ENCODE measurements at regions not wholly inside any gene's neighbourhood (a gene's known extent, or its start where the extent isn't known, plus 50 kb on each side); places are given as distances from the start of the nearest gene placed in this dataset.

DNA sequence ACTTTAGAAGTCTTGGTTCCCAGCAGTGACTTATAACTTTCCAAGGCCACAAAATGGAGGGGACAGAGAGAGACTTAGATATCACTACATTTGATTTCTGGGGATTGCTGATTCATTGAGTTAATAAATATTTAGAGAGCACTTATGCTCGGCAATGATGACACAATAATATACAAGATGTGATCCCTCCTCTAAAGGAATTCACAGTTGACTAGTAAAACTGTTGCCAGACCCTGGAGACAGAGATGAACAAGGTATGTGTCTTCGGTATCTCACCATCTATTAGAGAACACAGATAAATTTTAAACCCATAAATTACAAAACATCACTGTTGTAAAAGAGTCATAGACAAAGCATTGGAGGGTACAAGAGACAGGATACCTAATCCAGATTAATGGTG lies 437.5 kb downstream of the FOXO1 start:
- intact Hi-C loops (cut with DNase I) = no loop called here
- no peak for DNase-seq

DNA sequence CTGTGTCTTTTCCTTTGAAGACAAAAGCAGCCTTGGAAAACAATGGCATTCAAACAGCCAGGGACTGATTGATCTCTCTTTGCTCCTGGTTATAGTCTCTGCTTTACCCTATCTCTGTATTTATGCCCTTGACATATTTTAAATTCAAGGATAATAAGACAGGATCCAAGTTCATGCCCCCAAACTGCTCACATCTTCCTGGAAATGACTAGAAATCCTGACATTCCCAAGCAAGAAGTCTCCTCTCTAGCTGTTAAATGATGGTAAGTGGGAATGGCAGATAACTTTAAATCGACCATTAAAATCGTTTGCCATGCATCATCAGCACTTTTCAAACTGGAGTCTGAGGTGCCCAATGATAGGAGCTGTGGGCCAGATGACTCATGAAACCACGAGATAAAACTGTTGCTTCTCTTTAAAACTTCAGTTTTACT lies 435.6 kb downstream of the FOXO1 start:
- intact Hi-C loops (cut with DNase I) = no loop called here
- DNase-seq = no peak

DNA sequence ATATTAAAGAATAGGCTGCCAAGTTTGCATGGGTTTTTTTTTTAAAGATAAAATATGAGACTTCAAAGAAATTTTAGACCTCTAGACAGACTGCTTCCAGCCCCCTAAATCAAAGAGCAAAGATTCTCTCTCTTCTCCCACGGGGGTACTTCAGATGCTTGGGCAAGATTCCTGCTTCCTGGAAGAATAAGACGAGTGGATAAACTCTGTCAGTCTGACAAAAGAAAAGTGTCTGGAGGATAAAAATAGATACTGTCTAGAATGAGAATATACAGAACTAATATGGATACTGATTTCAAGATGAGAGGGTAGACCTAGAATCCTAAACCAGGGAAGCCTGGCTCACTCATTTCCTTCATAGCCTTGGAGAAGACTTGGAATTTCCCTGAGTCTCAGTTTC lies 435.1 kb downstream of the FOXO1 start:
- intact Hi-C loops (cut with DNase I) = no loop called here

GRCh38 chr13:40231751-40232150 lies 434.7 kb downstream of the FOXO1 start:
- intact Hi-C loops (cut with DNase I) = no loop called here
- DNase-seq = no peak

More for the DNA sequence above, 435.1 kb downstream of the FOXO1 start:
- no peak for DNase-seq

DNA sequence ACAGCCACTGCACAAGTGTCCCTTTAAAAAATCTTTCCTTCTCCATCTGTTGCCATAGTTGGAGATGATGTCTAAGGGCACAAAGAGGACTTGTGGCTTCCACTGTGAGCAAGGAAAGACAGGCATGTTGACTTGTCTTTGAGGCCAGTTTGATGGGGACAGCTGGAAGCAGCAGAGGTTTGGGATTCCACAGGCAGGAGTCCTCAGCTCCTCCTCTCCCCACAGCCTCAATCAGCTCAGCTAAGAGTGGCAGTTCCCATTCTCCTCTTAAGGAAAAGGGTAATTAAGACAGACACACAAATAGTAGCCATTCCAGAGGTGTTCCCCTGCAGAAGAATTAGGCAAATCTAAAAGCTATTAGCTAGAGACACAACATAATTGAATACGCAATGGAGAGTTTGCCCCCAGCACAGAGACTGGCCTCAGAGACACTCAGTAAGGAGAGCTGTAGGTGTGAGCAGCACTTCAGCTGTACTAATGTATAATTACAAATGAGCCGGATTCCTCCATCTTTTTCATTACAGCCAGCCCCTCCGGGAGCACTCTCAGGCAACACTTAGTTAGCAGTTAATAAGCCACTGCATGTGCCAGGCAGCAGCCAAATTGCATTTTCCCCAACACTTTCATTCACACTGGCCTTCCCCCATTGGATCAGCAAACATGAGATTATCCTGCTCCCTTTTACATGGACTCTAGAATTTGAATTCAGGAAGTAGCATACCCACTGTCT lies 434.0 kb downstream of the FOXO1 start:
- DNase-seq = no peak
- intact Hi-C loops (cut with DNase I) = no loop called here

DNA sequence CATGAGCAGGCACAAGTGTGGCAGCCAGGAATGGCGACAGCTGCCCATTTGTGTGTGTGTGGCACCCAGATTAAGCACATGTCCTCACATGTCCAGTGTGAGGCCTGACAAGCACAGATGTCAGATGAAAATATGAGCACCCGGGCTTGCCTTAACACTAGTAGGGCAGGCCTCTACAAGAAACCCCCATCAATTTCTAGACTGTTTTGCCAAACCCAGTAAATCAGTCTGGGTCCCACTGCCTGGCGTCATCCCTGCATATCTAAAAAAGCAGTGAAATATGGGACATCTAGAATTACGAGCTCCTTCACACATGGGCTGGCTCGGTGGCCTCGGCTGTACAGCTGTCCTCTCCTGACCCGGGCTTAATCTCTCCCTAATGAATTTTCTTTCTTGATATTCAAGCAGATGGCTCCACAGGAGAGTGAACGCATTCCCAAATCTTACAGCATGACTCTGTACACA lies 432.7 kb downstream of the FOXO1 start:
- DNase-seq = no peak
- intact Hi-C loops (cut with DNase I) = no loop called here

DNA sequence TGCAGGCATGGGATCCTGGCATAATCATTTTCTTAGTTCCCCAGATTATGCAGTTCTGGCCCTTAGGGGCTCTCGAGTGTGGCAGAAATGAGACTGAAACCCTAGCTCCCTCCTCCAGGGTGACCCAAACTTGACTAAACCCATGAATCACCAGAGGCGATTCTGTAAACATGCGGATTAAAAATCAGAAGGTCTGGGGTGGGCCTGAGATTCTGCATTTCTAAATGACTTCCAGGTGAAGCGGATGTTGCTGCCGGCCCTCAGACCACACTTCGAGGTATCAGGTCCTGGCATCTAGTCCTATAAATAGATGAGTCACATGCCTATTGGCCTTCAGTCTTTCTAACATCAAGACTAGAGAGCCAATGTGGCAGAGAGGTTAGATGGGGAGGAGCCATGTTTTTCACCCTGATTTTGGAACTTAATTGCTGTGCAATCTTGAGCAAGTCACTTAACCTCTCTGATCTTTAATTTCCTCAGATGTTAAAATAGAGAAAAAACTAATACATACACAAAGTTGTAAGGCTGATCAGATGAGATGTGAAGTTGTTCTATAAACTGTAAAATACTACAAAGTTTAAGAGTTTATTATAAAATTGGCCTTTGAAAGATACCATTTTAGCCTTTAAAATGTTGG lies 431.2 kb downstream of the FOXO1 start:
- no peak for DNase-seq
- intact Hi-C loops (cut with DNase I) = no loop called here

- intact Hi-C loops (cut with DNase I) = no loop called here
- DNase-seq = no peak
These were observed 429.8 kb downstream of the FOXO1 start for GRCh38 chr13:40236566-40237168.

GRCh38 chr13:40238761-40239160 lies 427.7 kb downstream of the FOXO1 start:
- intact Hi-C loops (cut with DNase I) = no loop called here
- DNase-seq = no peak

DNA sequence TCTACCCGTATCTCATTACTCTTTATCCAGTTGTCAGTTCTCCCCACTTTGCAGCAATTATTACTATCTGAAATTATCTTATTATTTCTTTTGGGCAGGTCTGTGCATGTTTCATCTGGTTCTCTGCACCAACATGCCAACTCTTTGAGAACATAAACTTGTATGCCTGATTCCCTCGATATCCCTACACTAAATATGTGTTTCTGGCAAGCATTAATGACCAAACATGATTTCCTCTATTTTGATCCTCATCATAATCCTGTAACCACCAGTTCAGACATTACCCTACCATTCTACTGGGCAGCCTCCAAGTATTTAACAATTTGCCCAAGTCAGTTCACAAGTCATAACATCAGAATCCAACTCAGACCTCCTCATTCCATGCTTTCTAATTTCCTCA lies 426.1 kb downstream of the FOXO1 start:
- intact Hi-C loops (cut with DNase I) = no loop called here
- no peak for DNase-seq

GRCh38 chr13:40241125-40241798 lies 425.2 kb downstream of the FOXO1 start:
- intact Hi-C loops (cut with DNase I) = no loop called here

DNA sequence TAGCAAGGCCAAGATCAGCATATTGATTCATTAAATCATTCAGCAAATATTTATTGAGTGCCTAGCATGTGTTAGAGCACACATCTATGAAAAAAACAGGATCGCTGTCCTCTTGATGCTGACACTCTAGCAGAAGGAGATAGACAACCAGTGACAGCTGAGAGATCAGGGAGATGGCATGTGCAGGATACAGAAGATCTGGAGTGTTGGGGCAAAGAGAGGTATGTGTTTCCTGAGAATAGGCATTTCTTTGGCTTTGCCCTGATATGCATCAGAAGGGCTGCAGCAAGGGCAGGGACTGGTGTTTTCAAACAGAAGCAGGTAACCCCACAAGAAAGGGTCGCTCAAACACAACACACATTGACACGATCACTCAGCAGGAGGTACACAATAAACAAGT lies 423.4 kb downstream of the FOXO1 start:
- no peak for DNase-seq
- intact Hi-C loops (cut with DNase I) = no loop called here

More at GRCh38 chr13:40241125-40241798, 425.2 kb downstream of the FOXO1 start:
- no peak for DNase-seq

- DNase-seq = no peak
- intact Hi-C loops (cut with DNase I) = no loop called here
These were observed 422.5 kb downstream of the FOXO1 start for GRCh38 chr13:40243982-40244381.

DNA sequence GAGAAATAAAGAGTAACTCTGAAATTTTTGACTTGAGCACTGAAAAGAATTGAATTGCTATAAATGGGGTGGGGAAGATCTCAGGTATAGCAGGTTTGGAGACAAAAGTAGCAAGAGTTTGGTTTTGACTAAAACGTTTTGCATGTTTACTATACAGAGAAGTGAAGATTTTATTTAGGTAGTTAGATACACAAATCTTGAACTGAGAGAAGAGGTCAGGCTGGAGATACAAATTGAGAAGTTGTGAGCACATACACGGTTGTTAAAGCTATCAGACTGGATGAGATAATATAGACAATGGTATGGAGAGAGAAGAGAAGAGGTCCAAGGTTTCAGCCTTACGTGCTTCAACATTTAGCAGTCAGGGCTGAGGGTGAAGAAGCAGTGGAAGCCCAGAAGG lies 420.9 kb downstream of the FOXO1 start:
- no peak for DNase-seq
- intact Hi-C loops (cut with DNase I) = no loop called here

DNA sequence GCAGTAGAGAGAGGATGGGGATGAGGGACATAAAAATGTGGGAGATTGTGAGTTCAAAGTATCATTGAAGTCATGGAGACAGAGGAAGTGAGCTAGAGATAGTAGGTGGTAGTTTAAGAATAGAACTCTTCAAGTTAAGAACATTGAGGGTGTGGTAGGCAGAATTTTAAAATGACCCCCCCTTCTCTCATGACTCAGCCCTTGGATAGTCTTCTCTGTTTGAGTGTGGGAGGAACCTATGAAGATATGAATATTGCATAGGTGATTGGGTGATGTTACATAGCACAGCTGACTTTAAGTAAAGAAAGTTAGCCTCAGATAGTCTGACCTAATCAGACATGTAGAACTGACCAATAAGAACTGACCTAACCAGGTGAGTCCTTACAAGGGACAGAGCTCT lies 418.6 kb downstream of the FOXO1 start:
- intact Hi-C loops (cut with DNase I) = no loop called here
- DNase-seq = no peak

DNA sequence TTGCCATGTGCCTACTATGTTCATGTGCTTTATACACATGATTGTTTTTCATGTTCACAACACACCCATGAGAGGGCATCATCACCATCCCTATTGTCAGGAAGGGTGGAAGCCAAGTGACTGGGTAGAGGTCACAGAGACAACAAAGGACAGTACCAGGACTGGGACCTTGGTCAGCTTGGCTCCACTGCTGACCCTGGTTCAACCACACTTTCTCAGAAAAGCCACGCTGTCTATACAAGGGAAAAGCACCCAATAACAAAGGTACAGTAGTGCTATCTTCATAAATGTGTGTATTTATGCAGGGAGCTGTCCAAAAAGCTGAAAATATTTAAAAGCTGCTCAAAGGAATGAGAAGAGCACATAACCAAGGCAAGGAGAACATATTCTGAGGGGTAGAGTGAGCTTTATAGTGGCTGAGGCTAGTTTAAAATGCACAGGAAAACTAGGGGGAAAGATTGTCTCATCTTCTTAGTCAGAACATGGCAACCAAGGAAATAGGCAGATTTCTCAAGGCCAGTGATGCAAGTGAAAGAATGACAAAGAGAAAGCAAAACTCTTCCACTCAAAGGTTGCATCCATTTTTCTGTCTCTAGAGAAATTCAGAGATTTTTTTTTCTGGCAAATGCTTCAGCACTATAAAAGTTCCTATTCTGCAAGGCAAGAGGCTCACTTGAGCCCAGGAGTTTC lies 415.0 kb downstream of the FOXO1 start:
- intact Hi-C loops (cut with DNase I) = no loop called here
- no peak for DNase-seq

- intact Hi-C loops (cut with DNase I) = no loop called here
- no peak for DNase-seq
These were observed 414.2 kb downstream of the FOXO1 start for GRCh38 chr13:40252241-40252640.

DNA sequence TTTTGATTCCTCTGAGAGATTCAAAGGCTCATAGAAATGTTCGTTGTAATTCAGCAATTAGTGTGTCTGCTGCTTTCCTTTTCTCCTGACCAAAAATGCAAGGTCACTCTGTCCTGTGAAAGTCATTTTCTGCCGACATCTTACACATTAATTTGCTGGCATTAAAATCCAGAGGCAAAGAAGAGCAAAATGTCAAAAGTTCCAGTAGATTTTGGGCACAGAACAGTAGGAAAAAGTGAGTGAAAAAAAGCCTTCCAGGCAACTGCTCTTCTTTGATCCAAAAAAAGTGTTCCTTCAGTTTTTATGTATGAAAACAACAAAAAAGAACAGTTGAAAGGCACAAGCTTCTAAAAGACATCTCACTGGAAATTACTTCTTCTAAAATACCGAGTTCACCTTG lies 413.8 kb downstream of the FOXO1 start:
- intact Hi-C loops (cut with DNase I) = no loop called here

GRCh38 chr13:40254394-40254793 lies 412.0 kb downstream of the FOXO1 start:
- intact Hi-C loops (cut with DNase I) = no loop called here
- DNase-seq = no peak

More for the DNA sequence above, 413.8 kb downstream of the FOXO1 start:
- DNase-seq = no peak

- intact Hi-C loops (cut with DNase I) = no loop called here
- no peak for DNase-seq
These were observed 410.9 kb downstream of the FOXO1 start for GRCh38 chr13:40255551-40255950.

DNA sequence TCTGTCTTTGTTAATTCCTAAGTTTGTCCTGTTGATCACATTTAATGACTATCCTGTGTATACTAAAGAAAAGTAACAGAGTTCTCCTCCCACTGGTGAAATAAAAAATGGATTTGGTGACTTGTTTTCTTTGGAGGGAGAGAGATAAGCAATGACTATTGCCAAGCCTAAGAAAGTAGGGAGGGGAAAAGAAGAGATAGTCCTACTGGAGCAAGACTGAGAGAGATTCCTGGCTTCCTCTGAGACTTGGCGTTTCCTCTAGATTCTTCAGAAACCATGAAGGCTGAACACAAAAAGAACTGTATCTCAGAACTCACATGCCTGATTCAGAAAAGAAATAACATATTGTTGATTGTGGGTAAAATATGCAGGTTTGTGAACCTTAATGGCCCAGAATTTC lies 406.5 kb downstream of the FOXO1 start:
- intact Hi-C loops (cut with DNase I) = no loop called here
- no peak for DNase-seq

All from posterior cingulate gyrus (tissue), 11 donors.